HepG2 (cell line): ENCODE measurements at regions not wholly inside any gene's neighbourhood (a gene's known extent, or its start where the extent isn't known, plus 50 kb on each side); places are given as distances from the start of the nearest gene placed in this dataset.

ENCODE experiments used
- ATAC-seq: fragments of 200-7000 bp; cut with Tn5 transposase; 3 replicates; pipeline ENCODE4 v1.9.1; 2020; ENCODE audit warnings: mild to moderate bottlenecking, moderate library complexity
- BruUV-seq: library from RNA; stranded (reverse); fragments of 400-500 nt; replicated peaks from 2 replicates; lab custom pipeline; 2021; lab: Mats Ljungman, UMichigan
- CTCF ChIA-PET: fragments of 300-600 bp; formaldehyde crosslinking; extraction: SDS; loops from one replicate; lab custom pipeline; 2021; ENCODE audit warnings: low total read pairs, inconsistent platforms, low intra/inter-chr PET ratio; lab: Yijun Ruan, JAX
- POLR2A ChIA-PET: fragments of 350-600 bp; sonication (Branson Sonifier 250); formaldehyde crosslinking; loops from one replicate; lab custom pipeline; 2020; ENCODE audit warnings: antibody characterized with exemption, inconsistent platforms; lab: Yijun Ruan, JAX
- DNase-seq: peaks from one replicate; pipeline ENCODE4 v3.0.0-alpha.2; 2015; ENCODE audit warnings: low spot score
- FAIRE-seq: peaks from 3 replicates; lab custom pipeline; 2011; peaks lifted over from hg19 to GRCh38; lab: Jason Lieb, UNC
- H2AFZ ChIP-seq: one replicate; pipeline ENCODE4 v1.6.1; 2011; ENCODE audit warnings: low read length, inconsistent platforms
- H3K27ac ChIP-seq: fragments of 300-600 bp; 3 replicates; pipeline ENCODE4 v1.8.0; 2011; ENCODE audit warnings: mixed run types, mild to moderate bottlenecking, mixed read lengths, low read length, inconsistent platforms; ENCODE audit not compliant: insufficient read depth; ENCODE audit errors: extremely low read length
- H3K27me3 ChIP-seq, 2 experiments: fragments of 200-600 bp in 1 of 2; 2 replicates in 1 of 2; 3 replicates in 1 of 2; pipeline versions ENCODE4 v1.6.0 to v1.8.0; 2011; ENCODE audit warnings: low read length in 2 of 2, mild to moderate bottlenecking in 2 of 2, moderate library complexity in 2 of 2, inconsistent platforms in 1 of 2; ENCODE audit not compliant: insufficient read depth in 2 of 2, control insufficient read depth in 1 of 2
- H3K36me3 ChIP-seq, 2 experiments: fragments of 200-600 bp in 1 of 2; replicated peaks in 1 of 2; 2 replicates in 1 of 2; 3 replicates in 1 of 2; pipeline versions ENCODE4 v1.5.1 to v1.8.0; 2011; ENCODE audit warnings: low read length in 2 of 2, inconsistent platforms in 1 of 2; ENCODE audit not compliant: insufficient read depth in 2 of 2, control insufficient read depth in 1 of 2
- H3K4me1 ChIP-seq: 2 replicates; pipeline ENCODE4 v1.5.1; 2012; ENCODE audit warnings: low read length, inconsistent platforms; ENCODE audit not compliant: insufficient read depth
- H3K4me2 ChIP-seq: 2 replicates; pipeline ENCODE4 v1.6.0; 2011; ENCODE audit warnings: low read depth, low read length, inconsistent platforms
- H3K4me3 ChIP-seq, 3 experiments: fragments of 200-600 bp in 1 of 3; sonication (generic), shearing (Covaris generic) in 1 of 3; replicated peaks in 1 of 3; 2 replicates each; pipeline ENCODE4 v1.5.1; 2011 to 2016; ENCODE audit warnings: low read length in 3 of 3, inconsistent platforms in 2 of 3, low read depth in 2 of 3, mild to moderate bottlenecking in 2 of 3, control low read depth in 1 of 3, mixed read lengths in 1 of 3; ENCODE audit not compliant: insufficient read depth in 1 of 3
- H3K79me2 ChIP-seq: one replicate; pipeline ENCODE4 v1.6.1; 2011; ENCODE audit warnings: low read length, inconsistent platforms; ENCODE audit not compliant: insufficient read depth
- H3K9ac ChIP-seq: 2 replicates; pipeline ENCODE4 v1.6.0; 2011; ENCODE audit warnings: mild to moderate bottlenecking, low read depth, low read length, inconsistent platforms; ENCODE audit not compliant: insufficient read depth
- H3K9me3 ChIP-seq: 2 replicates; pipeline ENCODE4 v1.5.1; 2012; ENCODE audit warnings: mild to moderate bottlenecking, low read length
- H4K20me1 ChIP-seq: 2 replicates; pipeline ENCODE4 v1.6.0; 2011; ENCODE audit warnings: inconsistent platforms, mild to moderate bottlenecking, low read length, moderate library complexity; ENCODE audit not compliant: insufficient read depth
- CEBPZ ChIP-seq: IDR thresholded peaks from 2 replicates; pipeline ENCODE4 v1.6.1; 2012; ENCODE audit warnings: low read length, improper control_type of control experiment
- CHCHD3 ChIP-seq: sonication (generic); formaldehyde crosslinking; IDR thresholded peaks from 2 replicates; pipeline ENCODE4 v1.8.0; 2022; ENCODE audit warnings: mild to moderate bottlenecking, missing genetic modification reagents, moderate library complexity
- ETV5 ChIP-seq: IDR thresholded peaks from 2 replicates; pipeline ENCODE4 v1.6.1; 2018; ENCODE audit warnings: missing biosample characterization, missing genetic modification reagents, inconsistent platforms, borderline replicate concordance
- IRF2 ChIP-seq: IDR thresholded peaks from 2 replicates; pipeline ENCODE4 v1.6.1; 2018; ENCODE audit warnings: missing genetic modification reagents, missing compliant biosample characterization
- RAD51 ChIP-seq: fragments of 450-650 bp; IDR thresholded peaks from 2 replicates; pipeline ENCODE4 v1.6.1; 2016; ENCODE audit warnings: borderline replicate concordance
- SNRNP70 ChIP-seq: fragments of 200-400 bp; formaldehyde crosslinking; IDR thresholded peaks from 2 replicates; pipeline ENCODE4 v1.6.1; 2017; ENCODE audit warnings: mild to moderate bottlenecking, low read depth, low read length, moderate library complexity
- USF2 ChIP-seq, 2 experiments: sonication (generic) in 1 of 2; formaldehyde crosslinking in 1 of 2; IDR thresholded peaks; 2 replicates each; pipeline versions ENCODE4 v1.5.1 to v1.6.1; 2011 to 2020; ENCODE audit warnings: borderline replicate concordance in 1 of 2, low read depth in 1 of 2, low read length in 1 of 2, mild to moderate bottlenecking in 1 of 2, missing genetic modification reagents in 1 of 2, moderate library complexity in 1 of 2
- YY1 ChIP-seq: IDR thresholded peaks from 2 replicates; pipeline ENCODE4 v1.6.1; 2011; ENCODE audit warnings: low read length, low read depth, moderate library complexity, mild to moderate bottlenecking; ENCODE audit not compliant: insufficient read depth, insufficient replicate concordance
- ZNF33B ChIP-seq: sonication (generic); formaldehyde crosslinking; IDR thresholded peaks from 2 replicates; pipeline ENCODE4 v1.5.1; 2020; ENCODE audit warnings: mild to moderate bottlenecking, missing genetic modification reagents
- ZNF710 ChIP-seq: sonication (generic); formaldehyde crosslinking; IDR thresholded peaks from 2 replicates; pipeline ENCODE4 v1.5.0; 2020; ENCODE audit warnings: mild to moderate bottlenecking, missing genetic modification reagents, borderline replicate concordance
- WGBS: methylation state at CpG from one replicate; pipeline ENCODE4 v1.1.6; 2017; ENCODE audit warnings: low lambda C conversion rate; 5-methylcytosine and 5-hydroxymethylcytosine counted together
- in situ Hi-C: cut with HindIII; loops from 2 replicates; pipeline ENCODE4 v1.10.0; 2017; ENCODE audit warnings: low pct_unique_long_range_greater_than_20kb; ENCODE audit not compliant: extremely low pct_ligation_motif_present
- intact Hi-C: fragments of 100-400 bp; cut with micrococcal nuclease; formaldehyde crosslinking; loops from one replicate; pipeline ENCODE4 v1.10.0; 2022; ENCODE audit not compliant: unreplicated experiment

- H2AFZ ChIP-seq, result no peak overlapping the region
- no peaks in the 10 kb centered on the region for H3K36me3 ChIP-seq
- H3K9me3 ChIP-seq, result no peaks in the 10 kb centered on the region
- under 1% methylated on average over 5 of the region's 5 CpGs for WGBS
- TF ChIP-seq ZNF33B, result no peak
- TF ChIP-seq ETV5 (CRISPR knock-in tag), result no peak
- no peak for TF ChIP-seq CEBPZ
- no peak for TF ChIP-seq IRF2
- TF ChIP-seq SNRNP70, result no peak
- CTCF ChIA-PET, result no interaction called here
- no peaks in the 10 kb centered on the region for H4K20me1 ChIP-seq
- H3K27ac ChIP-seq, result no peak overlapping the region
- DNase-seq, result no peak
- in situ Hi-C loops (no loop called here), intact Hi-C loops (no loop called here)
- ATAC-seq, result no peak
- BruUV-seq, result no TSS peak
- H3K9ac ChIP-seq, result no peak overlapping the region
- peaks cover 0 to 2% of the 10 kb centered on the region in 2 experiments; a peak in 2 of 5 replicates for H3K27me3 ChIP-seq
- no peaks in the 10 kb centered on the region for H3K4me1 ChIP-seq
- no peak for FAIRE-seq
- POLR2A ChIA-PET, result no interaction called here
- H3K79me2 ChIP-seq, result no peaks in the 10 kb centered on the region
- no peak overlapping the region for H3K4me3 ChIP-seq
- no peak overlapping the region for H3K4me2 ChIP-seq
These were observed 184.5 kb upstream of the SOX21 start for GRCh38 chr13:94896719-94897317.

GRCh38 chr13:94896238-94896637, 183.9 kb upstream of the SOX21 start:
- POLR2A ChIA-PET, result no interaction called here
- CTCF ChIA-PET, result no interaction called here
- Histone ChIP-seq H3K9me3 (no peaks in the 10 kb centered on the region), H4K20me1 (no peaks in the 10 kb centered on the region), H2AFZ (no peak overlapping the region), H3K27me3 (peaks cover 0 to 5% of the 10 kb centered on the region in 2 experiments; a peak in 3 of 5 replicates), H3K36me3 (no peaks in the 10 kb centered on the region), H3K4me2 (no peak overlapping the region)
- TF ChIP-seq CHCHD3 (no peak), RAD51 (peak; percentile 74; the same call in 1 of the 2 replicates), ZNF710 (no peak), USF2 (IDR thresholded peaks at IDR 0.05; ENCODE audit: low read depth, low read length) (0 out of 2 replicates have a peak, but pooled peaks have one; percentile 19), USF2 (CRISPR knock-in tag; IDR thresholded peaks at IDR 0.05; ENCODE audit: borderline replicate concordance) (no peak), YY1 (no peak)
- TF ChIP-seq, all 625 proteins: peak for 2
- ATAC-seq (no peak), FAIRE-seq (no peak), DNase-seq (no peak)
- no peak overlapping the region for H3K9ac ChIP-seq
- no TSS peak for BruUV-seq
- no peak overlapping the region for H3K27ac ChIP-seq
- no peaks in the 10 kb centered on the region for H3K4me1 ChIP-seq
- intact Hi-C loops (no loop called here), in situ Hi-C loops (no loop called here)
- 3% methylated on average over 2 of the region's 2 CpGs for WGBS
- H3K4me3 ChIP-seq, result no peak overlapping the region
- no peaks in the 10 kb centered on the region for H3K79me2 ChIP-seq
